GM18505 (cell line): ENCODE measurements at regions not wholly inside any gene's neighbourhood (a gene's known extent, or its start where the extent isn't known, plus 50 kb on each side); places are given as distances from the start of the nearest gene placed in this dataset.

ENCODE experiments used
- ATAC-seq: cut with Tn5 transposase; IDR thresholded peaks from one replicate; pipeline ENCODE4 v1.9.1; 2021; ENCODE audit not compliant: unreplicated experiment
- POLR2A ChIP-seq: IDR thresholded peaks from 4 replicates; pipeline ENCODE4 v1.6.1; 2011; ENCODE audit warnings: borderline replicate concordance; ENCODE audit not compliant: insufficient read depth, insufficient read length; ENCODE audit errors: extremely low read depth

GRCh38 chr16:85984947-85985451, 86.0 kb downstream of the IRF8 start:
- no peak for ATAC-seq
- peak; percentile 47 for TF ChIP-seq POLR2A

GRCh38 chr16:85986931-85987749, 88.2 kb downstream of the IRF8 start:
- no peak for ATAC-seq
- TF ChIP-seq POLR2A = peak; percentile 35

GRCh38 chr16:85987750-85988078, 88.8 kb downstream of the IRF8 start:
- no peak for TF ChIP-seq POLR2A
- no peak for ATAC-seq

GRCh38 chr16:85988306-85988705, 89.3 kb downstream of the IRF8 start:
- no peak for TF ChIP-seq POLR2A
- ATAC-seq = no peak

GRCh38 chr16:85988723-85989313, 89.9 kb downstream of the IRF8 start:
- no peak for ATAC-seq
- peak; percentile 53 for TF ChIP-seq POLR2A

- TF ChIP-seq POLR2A = no peak
- no peak for ATAC-seq
Measured at GRCh38 chr16:85989376-85989775, 90.4 kb downstream of the IRF8 start.

GRCh38 chr16:85989863-85990643, 91.1 kb downstream of the IRF8 start:
- TF ChIP-seq POLR2A = no peak
- ATAC-seq = no peak

- no peak for ATAC-seq
- peak; percentile 66 for TF ChIP-seq POLR2A
Measured at GRCh38 chr16:85990861-85991301, 91.9 kb downstream of the IRF8 start.

- no peak for TF ChIP-seq POLR2A
Measured at GRCh38 chr16:85991425-85991824, 92.5 kb downstream of the IRF8 start.

GRCh38 chr16:85991856-85992255, 92.9 kb downstream of the IRF8 start:
- ATAC-seq = no peak
- no peak for TF ChIP-seq POLR2A

More at GRCh38 chr16:85991425-85991824, 92.5 kb downstream of the IRF8 start:
- no peak for ATAC-seq

GRCh38 chr16:85992359-85992758, 93.4 kb downstream of the IRF8 start:
- no peak for TF ChIP-seq POLR2A
- no peak for ATAC-seq

- no peak for ATAC-seq
- no peak for TF ChIP-seq POLR2A
Measured at GRCh38 chr16:85992779-85993178, 93.8 kb downstream of the IRF8 start.
